ENCODE measurements at regions not wholly inside any gene's neighbourhood (a gene's known extent, or its start where the extent isn't known, plus 50 kb on each side); places are given as distances from the start of the nearest gene placed in this dataset.

- Histone ChIP-seq H3K27me3 (ENCODE audit: insufficient read depth, low read length) (no peaks in the 10 kb centered on the region), H4K20me1 (ENCODE audit: insufficient read depth, low read length) (no peaks in the 10 kb centered on the region), H3K4me1 (ENCODE audit: insufficient read depth, low read length, severe bottlenecking) (no peaks in the 10 kb centered on the region), H3K79me2 (ENCODE audit: insufficient read depth, low read length) (no peaks in the 10 kb centered on the region), H3K4me3 (ENCODE audit: low read depth, low read length, poor library complexity, severe bottlenecking) (no peak overlapping the region), H3K9me2 (ENCODE audit: low read depth, low read length) (no peaks in the 10 kb centered on the region), H3K9me3 (ENCODE audit: low read length) (no peaks in the 10 kb centered on the region), H3K9ac (ENCODE audit: low read length) (no peak overlapping the region), H3K27ac (ENCODE audit: low read depth, low read length, poor library complexity, severe bottlenecking) (no peak overlapping the region), H2AFZ (ENCODE audit: low read length) (no peak overlapping the region), H3K4me2 (ENCODE audit: low read length) (no peak overlapping the region), H3F3A (ENCODE audit: insufficient read depth, low read length) (no peaks in the 10 kb centered on the region), H3K36me3 (ENCODE audit: insufficient read depth, low read length) (no peaks in the 10 kb centered on the region)
- TF ChIP-seq EZH2 (IDR thresholded peaks at IDR 0.05; ENCODE audit: borderline replicate concordance, low read length) = no peak
- TF ChIP-seq CTCF (IDR thresholded peaks at IDR 0.05; ENCODE audit: low read length) = no peak
These were observed 71.0 kb upstream of the ADAMTS2 start for GRCh38 chr5:179416114-179416822.

GRCh38 chr5:179415291-179416060, 70.2 kb upstream of the ADAMTS2 start:
- Histone ChIP-seq H2AFZ (ENCODE audit: low read length) (no peak overlapping the region), H4K20me1 (ENCODE audit: insufficient read depth, low read length) (no peaks in the 10 kb centered on the region), H3K9me2 (ENCODE audit: low read depth, low read length) (no peaks in the 10 kb centered on the region), H3K27me3 (ENCODE audit: insufficient read depth, low read length) (no peaks in the 10 kb centered on the region), H3F3A (ENCODE audit: insufficient read depth, low read length) (no peaks in the 10 kb centered on the region), H3K9ac (ENCODE audit: low read length) (no peak overlapping the region), H3K36me3 (ENCODE audit: insufficient read depth, low read length) (no peaks in the 10 kb centered on the region), H3K4me2 (ENCODE audit: low read length) (no peak overlapping the region), H3K4me3 (ENCODE audit: low read depth, low read length, poor library complexity, severe bottlenecking) (no peak overlapping the region), H3K27ac (ENCODE audit: low read depth, low read length, poor library complexity, severe bottlenecking) (no peak overlapping the region), H3K79me2 (ENCODE audit: insufficient read depth, low read length) (no peaks in the 10 kb centered on the region), H3K4me1 (ENCODE audit: insufficient read depth, low read length, severe bottlenecking) (no peaks in the 10 kb centered on the region), H3K9me3 (ENCODE audit: low read length) (no peaks in the 10 kb centered on the region)
- TF ChIP-seq CTCF (IDR thresholded peaks at IDR 0.05; ENCODE audit: low read length) = no peak
- no peak for TF ChIP-seq EZH2 (IDR thresholded peaks at IDR 0.05; ENCODE audit: borderline replicate concordance, low read length)

- no peaks in the 10 kb centered on the region for H3K79me2 ChIP-seq (ENCODE audit: insufficient read depth, low read length)
- no peak overlapping the region for H3K4me2 ChIP-seq (ENCODE audit: low read length)
- no peak overlapping the region for H3K27ac ChIP-seq (ENCODE audit: low read depth, low read length, poor library complexity, severe bottlenecking)
- TF ChIP-seq CTCF (IDR thresholded peaks at IDR 0.05; ENCODE audit: low read length) (no peak), EZH2 (IDR thresholded peaks at IDR 0.05; ENCODE audit: borderline replicate concordance, low read length) (no peak)
- H3K4me3 ChIP-seq (ENCODE audit: low read depth, low read length, poor library complexity, severe bottlenecking) = no peak overlapping the region
- no peaks in the 10 kb centered on the region for H3K9me2 ChIP-seq (ENCODE audit: low read depth, low read length)
- no peak overlapping the region for H2AFZ ChIP-seq (ENCODE audit: low read length)
- H3K4me1 ChIP-seq (ENCODE audit: insufficient read depth, low read length, severe bottlenecking) = no peaks in the 10 kb centered on the region
- 0 out of 2 replicates have a peak, but pooled peaks cover 3% of the 10 kb centered on the region for H3K27me3 ChIP-seq (ENCODE audit: insufficient read depth, low read length)
- H3F3A ChIP-seq (ENCODE audit: insufficient read depth, low read length) = no peaks in the 10 kb centered on the region
- no peaks in the 10 kb centered on the region for H4K20me1 ChIP-seq (ENCODE audit: insufficient read depth, low read length)
- H3K36me3 ChIP-seq (ENCODE audit: insufficient read depth, low read length) = no peaks in the 10 kb centered on the region
- H3K9me3 ChIP-seq (ENCODE audit: low read length) = no peaks in the 10 kb centered on the region
- no peak overlapping the region for H3K9ac ChIP-seq (ENCODE audit: low read length)
These were observed 69.4 kb upstream of the ADAMTS2 start for GRCh38 chr5:179414459-179415261.

Measured in OCI-LY1 (cell line).